Adrenal gland (tissue), 5 donors: ENCODE measurements at regions not wholly inside any gene's neighbourhood (a gene's known extent, or its start where the extent isn't known, plus 50 kb on each side); places are given as distances from the start of the nearest gene placed in this dataset.

Experiments
- POLR2A ChIP-seq, 2 donors: fragments of 450-650 bp; IDR thresholded peaks; one replicate each; pipeline ENCODE4 v1.6.1; 2017; ENCODE audit warnings: antibody characterized with exemption in 2 of 2, mild to moderate bottlenecking in 2 of 2, moderate library complexity in 1 of 2
- TF ChIP-seq, protein P1 (sequence below), 6 experiments: fragments of 450-650 bp in 4 of 6; fragments of 200-600 bp in 2 of 6; sonication (generic) in 1 of 6; IDR thresholded peaks; 1 replicate in 5 of 6; 2 replicates in 1 of 6; pipeline versions ENCODE4 v1.5.1 to v1.8.0; 2016 to 2021; ENCODE audit warnings: antibody characterized with exemption in 6 of 6, mild to moderate bottlenecking in 2 of 6, moderate library complexity in 1 of 6
- donor health status: DM: no; HTN: no; CAD: no.

DNA sequence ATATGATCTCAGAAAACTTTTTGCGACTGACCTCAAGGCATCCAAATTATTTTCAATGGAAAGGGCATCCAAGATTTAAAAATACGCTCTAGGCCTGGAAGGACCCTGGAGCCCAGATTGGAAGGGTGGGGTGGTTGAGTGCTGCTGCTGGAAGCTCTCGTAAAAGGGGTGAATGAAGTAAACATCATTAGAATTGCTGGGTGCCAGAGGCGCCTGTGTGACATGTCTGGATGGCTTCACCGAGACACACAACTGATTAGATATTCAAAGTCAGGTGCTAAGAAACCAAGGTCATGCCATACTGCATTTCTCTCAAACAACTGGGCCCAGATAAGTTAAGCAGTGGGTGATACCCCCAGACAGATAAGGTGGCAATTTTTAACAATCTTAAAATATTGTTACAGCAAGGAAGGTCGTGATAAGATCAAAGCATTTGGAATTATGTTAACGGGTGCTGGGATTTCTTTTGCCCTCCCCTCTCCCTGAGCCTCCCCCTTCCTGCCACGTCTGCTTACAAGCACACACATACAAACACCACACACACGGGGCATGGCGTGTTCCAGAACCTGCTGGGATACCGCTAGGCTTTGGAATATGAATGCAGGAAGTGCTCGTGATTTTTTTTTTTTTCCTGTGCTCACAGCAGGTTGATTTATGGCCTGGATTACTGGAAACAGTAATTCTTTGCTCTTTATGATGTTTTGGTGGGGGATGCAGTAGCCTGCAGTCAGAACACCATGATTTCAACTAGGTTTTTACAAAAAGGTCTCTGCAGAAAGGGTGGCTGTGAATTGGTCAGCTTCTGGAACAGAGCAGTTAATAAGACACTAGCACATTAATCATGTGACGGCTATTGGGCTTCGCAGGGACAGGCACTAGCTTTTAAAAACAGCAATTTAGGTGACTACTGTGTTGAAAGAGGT, 551.2 kb downstream of the QKI start:
- TF ChIP-seq, protein P1, sequence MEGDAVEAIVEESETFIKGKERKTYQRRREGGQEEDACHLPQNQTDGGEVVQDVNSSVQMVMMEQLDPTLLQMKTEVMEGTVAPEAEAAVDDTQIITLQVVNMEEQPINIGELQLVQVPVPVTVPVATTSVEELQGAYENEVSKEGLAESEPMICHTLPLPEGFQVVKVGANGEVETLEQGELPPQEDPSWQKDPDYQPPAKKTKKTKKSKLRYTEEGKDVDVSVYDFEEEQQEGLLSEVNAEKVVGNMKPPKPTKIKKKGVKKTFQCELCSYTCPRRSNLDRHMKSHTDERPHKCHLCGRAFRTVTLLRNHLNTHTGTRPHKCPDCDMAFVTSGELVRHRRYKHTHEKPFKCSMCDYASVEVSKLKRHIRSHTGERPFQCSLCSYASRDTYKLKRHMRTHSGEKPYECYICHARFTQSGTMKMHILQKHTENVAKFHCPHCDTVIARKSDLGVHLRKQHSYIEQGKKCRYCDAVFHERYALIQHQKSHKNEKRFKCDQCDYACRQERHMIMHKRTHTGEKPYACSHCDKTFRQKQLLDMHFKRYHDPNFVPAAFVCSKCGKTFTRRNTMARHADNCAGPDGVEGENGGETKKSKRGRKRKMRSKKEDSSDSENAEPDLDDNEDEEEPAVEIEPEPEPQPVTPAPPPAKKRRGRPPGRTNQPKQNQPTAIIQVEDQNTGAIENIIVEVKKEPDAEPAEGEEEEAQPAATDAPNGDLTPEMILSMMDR (IDR thresholded peaks at IDR 0.05): no peak
- TF ChIP-seq POLR2A (IDR thresholded peaks at IDR 0.05): no peak
